GM12878 (cell line): ENCODE measurements at regions not wholly inside any gene's neighbourhood (a gene's known extent, or its start where the extent isn't known, plus 50 kb on each side); places are given as distances from the start of the nearest gene placed in this dataset.

ENCODE experiments used
- ATAC-seq: fragments of 200-7000 bp; cut with Tn5 transposase; 3 replicates; pipeline ENCODE4 v1.9.1; 2020; ENCODE audit warnings: mild to moderate bottlenecking, moderate library complexity
- BruUV-seq: library from RNA; stranded (reverse); fragments of 400-500 nt; replicated peaks from 2 replicates; lab custom pipeline; 2021; lab: Mats Ljungman, UMichigan
- CTCF ChIA-PET: fragments of 300-600 bp; sonication (Branson Sonifier 250); formaldehyde crosslinking; extraction: SDS; loops from one replicate; lab custom pipeline; 2021; ENCODE audit warnings: inconsistent platforms; lab: Yijun Ruan, JAX
- POLR2A ChIA-PET: fragments of 350-600 bp; formaldehyde crosslinking; extraction: SDS; loops from one replicate; lab custom pipeline; 2021; ENCODE audit warnings: inconsistent platforms; lab: Charles Lee
- RAD21 ChIA-PET: fragments of 300-600 bp; sonication (Branson Sonifier 250); formaldehyde crosslinking; loops from one replicate; lab custom pipeline; 2023; ENCODE audit warnings: antibody characterized with exemption; ENCODE audit not compliant: unreplicated experiment; lab: Charles Lee
- SMC1A ChIA-PET: fragments of 300-600 bp; sonication (Branson Sonifier 250); formaldehyde crosslinking; loops from one replicate; lab custom pipeline; 2023; ENCODE audit not compliant: unreplicated experiment, uncharacterized antibody; lab: Charles Lee
- DNase-seq: peaks from one replicate; pipeline ENCODE4 v3.0.0-alpha.2; 2011; ENCODE audit warnings: low read depth, low spot score
- FAIRE-seq: peaks from 3 replicates; lab custom pipeline; 2011; peaks lifted over from hg19 to GRCh38; lab: Jason Lieb, UNC
- H2AFZ ChIP-seq: 2 replicates; pipeline ENCODE4 v1.6.0; 2011; ENCODE audit warnings: low read depth, low read length, control low read depth; ENCODE audit not compliant: control insufficient read depth
- H3K27ac ChIP-seq: 2 replicates; pipeline ENCODE4 v1.5.1; 2011; ENCODE audit warnings: control low read depth; ENCODE audit not compliant: control insufficient read depth, insufficient read depth
- H3K27me3 ChIP-seq, 2 experiments: replicated peaks in 1 of 2; 2 replicates each; pipeline versions ENCODE4 v1.6.0 to v1.6.1; 2011; ENCODE audit warnings: low read length in 1 of 2; ENCODE audit not compliant: control insufficient read depth in 2 of 2, insufficient read depth in 2 of 2
- H3K36me3 ChIP-seq, 2 experiments: 2 replicates each; pipeline ENCODE4 v1.5.1; 2011; ENCODE audit warnings: low read length in 1 of 2; ENCODE audit not compliant: control insufficient read depth in 2 of 2, insufficient read depth in 2 of 2
- H3K4me1 ChIP-seq: 2 replicates; pipeline ENCODE4 v1.6.1; 2011; ENCODE audit warnings: mild to moderate bottlenecking, low read length, moderate library complexity, mixed read lengths; ENCODE audit not compliant: control insufficient read depth, insufficient read depth
- H3K4me2 ChIP-seq: 2 replicates; pipeline ENCODE4 v1.6.0; 2011; ENCODE audit warnings: control low read depth; ENCODE audit not compliant: control insufficient read depth, insufficient read depth
- H3K4me3 ChIP-seq: fragments of 200-600 bp; sonication (generic); 2 replicates; pipeline ENCODE4 v1.5.1; 2016
- H3K79me2 ChIP-seq: 2 replicates; pipeline ENCODE4 v1.6.0; 2011; ENCODE audit warnings: low read length; ENCODE audit not compliant: control insufficient read depth, insufficient read depth
- H3K9ac ChIP-seq: 2 replicates; pipeline ENCODE4 v1.8.0; 2011; ENCODE audit warnings: low read length, control low read depth, mixed read lengths; ENCODE audit not compliant: control insufficient read depth, insufficient read depth
- H3K9me3 ChIP-seq: replicated peaks from 3 replicates; pipeline ENCODE4 v1.5.1; 2011; ENCODE audit warnings: mild to moderate bottlenecking, low read length; ENCODE audit not compliant: control insufficient read depth, insufficient read depth
- H4K20me1 ChIP-seq: 2 replicates; pipeline ENCODE4 v1.6.0; 2011; ENCODE audit not compliant: control insufficient read depth, insufficient read depth
- ATF7 ChIP-seq: fragments of 450-650 bp; IDR thresholded peaks from 2 replicates; pipeline ENCODE4 v1.6.1; 2016; ENCODE audit warnings: low read depth, mild to moderate bottlenecking
- BRCA1 ChIP-seq: IDR thresholded peaks from 2 replicates; pipeline ENCODE4 v1.6.1; 2011; ENCODE audit warnings: low read depth, low read length, improper control_type of control experiment
- CTCF ChIP-seq, 3 experiments: IDR thresholded peaks in 2 of 3; conservative IDR thresholded peaks in 1 of 3; 2 replicates each; pipeline ENCODE4 v1.5.1; 2011; ENCODE audit warnings: low read depth in 3 of 3, low read length in 3 of 3, mild to moderate bottlenecking in 3 of 3, control low read depth in 2 of 3, moderate library complexity in 2 of 3, inconsistent platforms in 1 of 3, mixed read lengths in 1 of 3; ENCODE audit not compliant: control insufficient read depth in 2 of 3, insufficient read depth in 1 of 3; ENCODE audit errors: extremely low read depth in 1 of 3
- E4F1 ChIP-seq: fragments of 450-650 bp; IDR thresholded peaks from 2 replicates; pipeline ENCODE4 v1.6.1; 2018; ENCODE audit warnings: borderline replicate concordance, mild to moderate bottlenecking; ENCODE audit not compliant: partially characterized antibody
- RBBP5 ChIP-seq: fragments of 200-600 bp; sonication (generic); conservative IDR thresholded peaks from 2 replicates; pipeline ENCODE4 v1.6.1; 2016
- REST ChIP-seq: IDR thresholded peaks from 2 replicates; pipeline ENCODE4 v1.6.1; 2012; ENCODE audit warnings: mild to moderate bottlenecking, low read depth, low read length
- SMC3 ChIP-seq: IDR thresholded peaks from 2 replicates; pipeline ENCODE4 v1.6.1; 2011; ENCODE audit warnings: low read length, improper control_type of control experiment, borderline replicate concordance
- USF2 ChIP-seq: IDR thresholded peaks from 2 replicates; pipeline ENCODE4 v1.6.1; 2011; ENCODE audit warnings: low read depth, low read length, improper control_type of control experiment, borderline replicate concordance
- ZSCAN29 ChIP-seq: fragments of 450-650 bp; IDR thresholded peaks from 2 replicates; pipeline ENCODE4 v1.6.1; 2017; ENCODE audit warnings: mild to moderate bottlenecking, moderate library complexity
- WGBS: methylation state at CpG from one replicate; pipeline ENCODE4 v1.1.6; 2016; ENCODE audit warnings: low lambda C conversion rate; ENCODE audit not compliant: insufficient replicate concordance, insufficient coverage; ENCODE audit errors: missing lambda C conversion rate; 5-methylcytosine and 5-hydroxymethylcytosine counted together
- in situ Hi-C: fragments of 300-500 bp; cut with MboI; formaldehyde crosslinking; loops from 9 replicates; pipeline ENCODE4 v1.14.3; 2018; ENCODE audit warnings: mixed read lengths
- intact Hi-C: fragments of 100-400 bp; cut with micrococcal nuclease; formaldehyde crosslinking; loops from one replicate; pipeline ENCODE4 v1.14.2; 2022; ENCODE audit not compliant: unreplicated experiment

- ChIA-PET POLR2A (no interaction called here), SMC1A (no interaction called here)
- in situ Hi-C loops: no loop called here
Measured at GRCh38 chr22:48224332-48224731, 1461.9 kb downstream of the TBC1D22A start.

More at GRCh38 chr22:48224332-48224731, 1461.9 kb downstream of the TBC1D22A start:
- Histone ChIP-seq H3K27me3 (no peaks in the 10 kb centered on the region), H3K27ac (no peak overlapping the region), H3K79me2 (no peaks in the 10 kb centered on the region), H3K9me3 (no peaks in the 10 kb centered on the region; the same call in 2 of the 3 replicates), H3K36me3 (no peaks in the 10 kb centered on the region), H3K4me1 (no peaks in the 10 kb centered on the region), H3K4me3 (no peak overlapping the region), H3K4me2 (no peak overlapping the region), H3K9ac (no peak overlapping the region), H4K20me1 (no peaks in the 10 kb centered on the region), H2AFZ (no peak overlapping the region)
- intact Hi-C loops: no loop called here
- 13% methylated on average over 5 of the region's 5 CpGs for WGBS
- ChIA-PET RAD21 (no interaction called here), CTCF (no interaction called here)
- no peak for DNase-seq
- TF ChIP-seq RBBP5 (no peak), BRCA1 (no peak), ZSCAN29 (no peak), ATF7 (no peak), REST (no peak), USF2 (no peak), E4F1 (no peak), SMC3 (no peak), CTCF (IDR thresholded peaks at IDR 0.05 in 2 of 3, conservative IDR thresholded peaks at IDR 0.05 in 1 of 3; ENCODE audit: control insufficient read depth in 2 of 3, extremely low read depth in 1 of 3, insufficient read depth in 1 of 3, low read depth in 3 of 3, low read length in 3 of 3) (no peak)
- no peak for FAIRE-seq
- no TSS peak for BruUV-seq
- ATAC-seq: no peak
